ENCODE measurements at regions not wholly inside any gene's neighbourhood (a gene's known extent, or its start where the extent isn't known, plus 50 kb on each side); places are given as distances from the start of the nearest gene placed in this dataset.

DNA sequence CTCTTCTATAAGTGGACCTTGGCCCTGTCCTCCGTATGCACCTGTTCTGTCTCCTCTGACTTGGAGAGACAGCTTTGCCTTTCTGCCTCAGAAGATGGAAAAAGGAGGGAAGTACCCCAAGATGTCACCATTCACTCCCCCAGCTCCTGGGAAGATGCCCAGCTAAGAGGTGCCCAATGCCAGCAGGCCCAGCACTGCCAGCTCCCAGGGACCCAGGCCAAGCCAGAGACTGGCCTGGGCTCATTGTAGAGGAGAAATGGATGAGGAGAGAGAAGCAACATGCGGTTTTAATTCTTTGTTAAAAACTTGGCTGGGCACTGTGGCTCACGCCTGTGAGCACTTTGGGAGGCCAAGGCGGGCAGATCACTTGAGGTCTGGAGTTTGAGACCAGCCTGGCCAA, 111.5 kb upstream of the ZNF507 start:
- intact Hi-C loops (cut with DNase I), result no loop called here
- TF ChIP-seq, protein P1, sequence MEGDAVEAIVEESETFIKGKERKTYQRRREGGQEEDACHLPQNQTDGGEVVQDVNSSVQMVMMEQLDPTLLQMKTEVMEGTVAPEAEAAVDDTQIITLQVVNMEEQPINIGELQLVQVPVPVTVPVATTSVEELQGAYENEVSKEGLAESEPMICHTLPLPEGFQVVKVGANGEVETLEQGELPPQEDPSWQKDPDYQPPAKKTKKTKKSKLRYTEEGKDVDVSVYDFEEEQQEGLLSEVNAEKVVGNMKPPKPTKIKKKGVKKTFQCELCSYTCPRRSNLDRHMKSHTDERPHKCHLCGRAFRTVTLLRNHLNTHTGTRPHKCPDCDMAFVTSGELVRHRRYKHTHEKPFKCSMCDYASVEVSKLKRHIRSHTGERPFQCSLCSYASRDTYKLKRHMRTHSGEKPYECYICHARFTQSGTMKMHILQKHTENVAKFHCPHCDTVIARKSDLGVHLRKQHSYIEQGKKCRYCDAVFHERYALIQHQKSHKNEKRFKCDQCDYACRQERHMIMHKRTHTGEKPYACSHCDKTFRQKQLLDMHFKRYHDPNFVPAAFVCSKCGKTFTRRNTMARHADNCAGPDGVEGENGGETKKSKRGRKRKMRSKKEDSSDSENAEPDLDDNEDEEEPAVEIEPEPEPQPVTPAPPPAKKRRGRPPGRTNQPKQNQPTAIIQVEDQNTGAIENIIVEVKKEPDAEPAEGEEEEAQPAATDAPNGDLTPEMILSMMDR (IDR thresholded peaks at IDR 0.05), result no peak
- no peaks in the 10 kb centered on the region for H3K36me3 ChIP-seq
- H3K4me1 ChIP-seq, result no peaks in the 10 kb centered on the region
- no peak overlapping the region for H3K27ac ChIP-seq
- H3K27me3 ChIP-seq, result no peaks in the 10 kb centered on the region
- no peak overlapping the region for H3K9ac ChIP-seq (ENCODE audit: low read depth in 2 of 2, low read length in 2 of 2)
- no peak overlapping the region for H3K4me3 ChIP-seq
- DNase-seq, result no peak
- no peaks in the 10 kb centered on the region for H3K9me3 ChIP-seq

DNA sequence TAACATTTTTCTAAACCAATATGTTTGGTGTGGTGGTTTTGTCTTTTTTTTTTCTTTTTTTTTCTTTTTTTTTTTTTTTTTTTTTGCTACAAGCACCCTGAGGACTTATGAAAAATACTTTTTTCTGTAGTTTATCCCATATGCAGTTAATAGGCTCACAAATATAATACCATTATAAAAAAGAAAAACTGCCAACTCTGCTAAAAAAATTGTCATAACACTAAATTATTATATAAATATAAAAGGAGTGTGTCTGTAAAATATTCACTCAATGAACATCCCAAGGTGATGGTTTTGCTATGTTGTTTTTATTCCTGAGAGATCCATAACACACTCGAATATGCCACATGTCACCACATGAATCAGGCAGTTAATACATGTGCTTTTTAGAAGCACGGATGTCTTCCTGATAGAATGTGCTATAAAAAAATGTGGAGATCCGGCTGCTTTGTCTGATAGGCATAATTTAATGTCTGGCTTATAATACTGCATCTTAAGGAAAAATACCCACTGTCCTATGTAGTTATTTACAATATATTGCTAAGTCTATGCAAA, 110.7 kb upstream of the ZNF507 start:
- intact Hi-C loops (cut with DNase I), result no loop called here
- H3K27me3 ChIP-seq, result no peaks in the 10 kb centered on the region
- TF ChIP-seq, protein P1 (IDR thresholded peaks at IDR 0.05), result no peak

DNA sequence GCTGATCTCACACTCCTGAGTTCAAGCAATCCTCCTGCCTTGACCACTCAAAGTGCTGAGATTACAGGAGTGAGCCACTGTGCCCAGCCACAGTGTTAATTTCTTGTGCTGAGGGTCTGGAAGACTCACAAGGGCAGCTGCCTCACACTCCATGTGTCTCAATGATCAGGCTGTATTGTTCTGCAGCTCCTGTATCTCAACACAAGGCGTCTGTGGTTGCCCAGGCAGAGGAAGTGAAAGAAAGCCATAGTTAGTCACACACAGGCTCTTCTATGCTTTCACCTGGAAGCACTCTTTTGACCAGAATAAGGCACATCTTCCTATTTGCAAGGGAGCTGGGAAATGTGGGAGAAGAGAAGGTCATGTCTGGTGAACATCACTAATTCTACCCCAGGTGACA, 107.3 kb upstream of the ZNF507 start:
- no peaks in the 10 kb centered on the region for H3K27me3 ChIP-seq
- no peak overlapping the region for H3K27ac ChIP-seq
- intact Hi-C loops (cut with DNase I), result no loop called here
- TF ChIP-seq, protein P1 (IDR thresholded peaks at IDR 0.05), result no peak
- H3K4me3 ChIP-seq, result no peak overlapping the region
- H3K4me1 ChIP-seq, result no peaks in the 10 kb centered on the region
- DNase-seq, result no peak
- H3K36me3 ChIP-seq, result no peaks in the 10 kb centered on the region
- H3K9me3 ChIP-seq, result no peaks in the 10 kb centered on the region
- H3K9ac ChIP-seq (ENCODE audit: low read depth in 2 of 2, low read length in 2 of 2), result no peak overlapping the region

More for the DNA sequence above, 110.7 kb upstream of the ZNF507 start:
- Histone ChIP-seq H3K27ac (no peak overlapping the region), H3K4me3 (no peak overlapping the region), H3K9ac (ENCODE audit: low read depth in 2 of 2, low read length in 2 of 2) (no peak overlapping the region), H3K36me3 (no peaks in the 10 kb centered on the region), H3K9me3 (no peaks in the 10 kb centered on the region), H3K4me1 (no peaks in the 10 kb centered on the region)
- DNase-seq, result no peak

DNA sequence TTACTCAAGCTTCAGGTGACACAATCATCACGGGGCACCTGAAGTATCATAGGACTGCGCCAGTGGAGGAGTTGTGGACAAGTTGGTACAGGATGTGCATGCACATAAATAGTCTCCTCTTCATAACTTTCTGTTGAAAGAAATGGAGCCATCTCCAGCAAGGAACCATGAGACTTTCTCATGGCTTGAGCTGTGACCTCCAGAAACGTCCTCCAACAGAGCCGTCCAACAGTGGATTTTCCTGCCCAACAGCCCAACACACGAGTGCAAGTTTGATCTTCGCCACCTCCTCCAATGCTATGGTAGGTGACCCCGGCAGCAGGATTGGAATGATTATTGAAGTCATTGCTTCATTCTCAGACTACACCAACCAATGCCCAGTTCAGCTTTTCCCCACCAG, 105.1 kb upstream of the ZNF507 start:
- Histone ChIP-seq H3K27ac (no peak overlapping the region), H3K9me3 (no peaks in the 10 kb centered on the region), H3K27me3 (no peaks in the 10 kb centered on the region), H3K4me3 (no peak overlapping the region), H3K9ac (ENCODE audit: low read depth in 2 of 2, low read length in 2 of 2) (no peak overlapping the region), H3K4me1 (no peaks in the 10 kb centered on the region), H3K36me3 (no peaks in the 10 kb centered on the region)
- no peak for DNase-seq
- TF ChIP-seq, protein P1 (IDR thresholded peaks at IDR 0.05), result no peak
- intact Hi-C loops (cut with DNase I), result no loop called here

DNA sequence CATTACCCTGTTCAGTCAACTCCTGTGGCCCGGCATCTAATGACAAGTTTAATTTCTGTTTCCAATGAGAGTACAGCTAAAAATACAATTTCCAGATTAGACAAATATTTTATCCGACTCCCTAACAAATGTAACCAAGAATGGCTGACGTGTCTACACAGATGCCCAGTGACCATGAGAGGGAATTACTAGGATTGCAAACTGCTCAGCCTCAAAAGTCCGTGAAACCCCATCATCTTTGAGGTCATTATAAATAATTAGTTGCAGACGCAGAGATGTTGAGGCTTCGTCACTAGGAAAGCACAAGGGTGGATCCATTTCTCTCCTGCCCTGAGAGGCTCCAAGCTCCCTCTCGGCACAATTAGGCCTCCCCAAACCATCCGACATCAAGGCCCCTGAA, 104.1 kb upstream of the ZNF507 start:
- H3K9ac ChIP-seq (ENCODE audit: low read depth in 2 of 2, low read length in 2 of 2), result no peak overlapping the region
- no peak overlapping the region for H3K27ac ChIP-seq
- H3K36me3 ChIP-seq, result no peaks in the 10 kb centered on the region
- no peak overlapping the region for H3K4me3 ChIP-seq
- no peaks in the 10 kb centered on the region for H3K9me3 ChIP-seq
- TF ChIP-seq, protein P1 (IDR thresholded peaks at IDR 0.05), result no peak
- H3K27me3 ChIP-seq, result no peaks in the 10 kb centered on the region
- intact Hi-C loops (cut with DNase I), result no loop called here
- no peaks in the 10 kb centered on the region for H3K4me1 ChIP-seq
- no peak for DNase-seq
